ENCODE measurements at regions not wholly inside any gene's neighbourhood (a gene's known extent, or its start where the extent isn't known, plus 50 kb on each side); places are given as distances from the start of the nearest gene placed in this dataset.
A peak's percentile ranks its signal among the peaks of the same experiment; 100 is the strongest.
"Not testable (repeated sequence)": the region's sequence is repeated elsewhere in the genome, so short reads cannot be mapped to it uniquely, and the experiment has no call there.

DNA sequence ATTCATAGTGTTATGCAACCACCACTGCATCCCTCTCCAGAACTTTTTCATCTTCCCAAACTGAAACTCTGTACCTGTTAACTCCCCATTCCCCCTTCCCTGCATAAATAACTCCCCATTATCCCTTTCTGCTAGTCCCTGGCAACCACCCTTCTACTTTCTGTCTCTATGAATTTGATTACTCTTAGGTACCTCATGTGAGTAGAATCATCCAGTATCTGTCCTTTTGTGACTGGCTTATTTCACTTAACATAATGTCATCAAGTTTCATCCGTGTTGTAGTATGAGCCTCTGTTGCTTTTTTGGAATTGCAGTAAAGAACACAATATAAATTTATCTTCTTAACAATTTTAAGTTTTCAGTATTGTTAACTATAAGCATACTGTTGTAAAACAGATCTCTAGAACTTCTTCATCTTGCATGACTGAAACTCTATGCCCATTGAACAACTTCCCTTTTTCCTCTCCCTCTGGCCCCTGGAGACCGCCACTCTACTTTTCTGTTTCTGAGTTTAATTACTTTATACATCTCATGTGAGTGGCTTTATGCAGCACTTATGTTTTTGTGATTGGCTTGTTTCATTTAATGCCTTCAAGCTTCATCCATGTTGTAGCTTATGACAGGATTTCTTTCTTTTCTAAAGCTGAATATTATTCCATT lies 87.3 kb upstream of the ABCC4 start:
- no peak for DNase-seq (ENCODE audit: low spot score)

DNA sequence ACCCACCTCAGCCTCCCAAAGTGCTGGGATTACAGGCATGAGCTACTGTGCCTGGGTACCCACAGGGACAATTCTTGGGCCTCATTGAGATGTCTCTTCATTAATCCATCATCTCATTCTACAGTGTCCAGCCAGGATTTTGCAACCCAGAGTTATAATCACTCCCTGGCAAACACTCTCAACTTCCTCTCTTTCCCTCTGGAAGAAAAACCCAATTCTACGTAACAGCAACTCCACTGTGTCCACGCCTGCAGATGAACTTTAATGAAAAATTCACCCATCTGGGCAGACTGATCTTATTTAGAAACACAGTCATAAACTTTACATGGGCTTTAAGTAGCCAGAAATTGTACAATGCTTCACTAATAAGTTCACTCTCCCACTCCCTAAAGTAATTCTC lies 90.1 kb upstream of the ABCC4 start:
- DNase-seq (ENCODE audit: low spot score), result no peak

DNA sequence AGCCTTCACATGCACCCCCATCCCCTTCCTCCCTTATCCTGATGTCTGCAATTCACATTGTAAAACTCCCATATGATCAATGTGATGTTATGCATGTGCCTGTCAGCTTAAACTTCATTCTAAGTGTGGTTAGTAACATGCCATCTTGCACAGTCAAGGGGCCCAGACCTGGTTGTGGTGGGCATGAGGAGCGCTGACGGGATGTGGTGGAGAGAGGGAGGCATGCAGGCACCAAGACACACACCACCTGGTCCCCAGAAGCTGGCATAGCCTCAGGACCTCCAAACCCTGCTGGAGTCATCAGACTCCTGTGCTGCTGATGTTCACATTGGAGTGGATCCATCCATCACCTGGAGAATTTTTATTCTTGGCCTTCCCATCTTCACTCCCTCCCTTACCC lies 90.5 kb upstream of the ABCC4 start:
- no peak for DNase-seq (ENCODE audit: low spot score)

GRCh38 chr13:95392597-95392996 lies 91.3 kb upstream of the ABCC4 start:
- DNase-seq (ENCODE audit: low spot score), result no peak

DNA sequence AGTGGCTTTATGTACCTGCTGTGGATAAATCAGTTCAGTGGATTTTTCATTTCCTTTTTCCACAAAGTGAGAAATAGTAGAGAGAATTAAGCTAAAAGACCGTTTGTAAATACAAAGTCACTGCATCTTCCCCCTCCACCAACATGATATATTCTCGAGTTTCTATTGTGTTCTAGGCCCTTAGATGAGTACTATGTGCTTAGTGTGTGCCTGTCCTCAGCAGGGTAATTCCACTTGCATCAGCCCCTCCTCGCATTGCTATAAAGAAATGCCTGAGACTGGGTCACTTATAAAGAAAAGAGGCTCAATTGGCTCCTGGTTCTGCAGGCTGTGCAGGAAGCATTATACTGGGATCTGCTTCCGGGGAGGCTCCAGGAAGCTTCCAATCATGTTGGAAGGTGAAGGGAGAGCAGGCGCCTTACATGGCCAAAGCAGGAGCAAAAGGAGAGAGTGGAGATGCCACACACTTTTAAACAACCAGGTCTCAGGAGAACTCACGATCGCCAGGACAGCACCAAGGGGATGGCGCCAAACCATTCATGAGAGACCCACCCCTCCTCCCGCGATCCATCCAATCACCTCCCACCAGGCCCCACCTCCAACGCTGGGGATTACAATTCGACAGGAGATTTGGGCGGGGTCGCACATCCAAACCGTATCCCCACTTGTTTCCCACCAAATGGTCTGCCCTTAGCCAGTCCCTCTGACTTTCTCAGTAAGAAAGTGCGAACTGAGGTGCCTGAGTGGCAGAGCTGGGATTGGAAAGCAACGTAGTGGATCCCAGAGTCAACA lies 102.3 kb upstream of the ABCC4 start:
- DNase-seq (ENCODE audit: low spot score), result peak; percentile 26

DNA sequence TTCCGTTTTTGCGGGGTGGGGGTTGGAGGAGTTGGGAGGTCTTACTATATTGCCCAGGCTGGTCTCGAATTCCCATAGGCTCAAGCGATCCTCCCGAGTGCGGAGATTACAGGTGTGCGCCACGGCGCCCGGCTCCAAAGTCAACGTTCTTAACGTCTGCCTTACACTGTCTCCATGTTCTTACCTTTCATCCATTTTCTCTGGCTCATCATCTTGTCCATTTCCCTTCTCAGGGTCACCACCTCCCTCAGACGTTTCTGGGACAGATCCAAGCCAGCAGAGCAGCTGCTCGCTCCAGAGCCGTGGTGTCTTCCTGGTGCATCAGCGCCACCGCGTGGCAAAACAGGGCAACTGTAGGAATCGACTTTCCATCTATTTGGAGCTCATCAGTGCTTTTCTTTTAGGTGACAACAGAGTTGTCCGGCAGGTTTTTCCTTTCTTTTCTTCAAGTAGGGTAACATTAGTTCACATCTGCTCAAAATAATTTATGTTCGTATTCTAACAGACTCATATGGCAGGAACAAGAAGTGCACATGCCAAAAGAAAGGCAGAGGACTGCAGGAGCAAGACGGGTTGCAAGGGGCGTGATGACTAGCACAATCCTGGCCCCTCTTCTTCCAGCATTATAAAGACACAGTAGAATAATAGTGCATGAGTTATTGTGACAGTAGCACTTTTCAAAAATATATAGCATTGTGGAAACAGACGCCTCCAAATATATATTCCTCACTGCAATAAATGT lies 103.1 kb upstream of the ABCC4 start:
- DNase-seq (ENCODE audit: low spot score), result peak; percentile 79

- DNase-seq (ENCODE audit: low spot score), result no peak
Observed at GRCh38 chr13:95406176-95406575, 104.9 kb upstream of the ABCC4 start.

- DNase-seq (ENCODE audit: low spot score), result no peak
Observed at GRCh38 chr13:95411428-95412040, 110.3 kb upstream of the ABCC4 start.

DNA sequence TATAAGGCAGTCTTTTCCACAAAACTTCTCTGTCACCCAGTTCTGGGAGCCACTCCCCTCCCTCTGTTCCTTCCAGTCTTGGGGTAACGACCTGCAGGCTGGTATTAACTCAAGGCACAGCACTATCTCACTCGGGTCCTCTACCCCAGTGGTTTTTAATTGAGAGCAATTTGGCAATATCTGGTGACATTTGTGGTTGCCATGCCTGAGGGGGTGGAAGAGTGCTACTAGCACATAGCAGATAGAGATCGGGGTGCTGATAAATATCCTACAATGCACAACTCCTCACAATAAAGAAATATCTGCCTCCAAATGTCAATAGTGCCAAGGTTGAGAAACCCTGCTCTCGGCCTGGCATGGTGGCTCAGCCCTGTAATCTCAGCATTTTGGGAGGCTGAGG lies 117.7 kb upstream of the ABCC4 start:
- no peak for DNase-seq (ENCODE audit: low spot score)

DNA sequence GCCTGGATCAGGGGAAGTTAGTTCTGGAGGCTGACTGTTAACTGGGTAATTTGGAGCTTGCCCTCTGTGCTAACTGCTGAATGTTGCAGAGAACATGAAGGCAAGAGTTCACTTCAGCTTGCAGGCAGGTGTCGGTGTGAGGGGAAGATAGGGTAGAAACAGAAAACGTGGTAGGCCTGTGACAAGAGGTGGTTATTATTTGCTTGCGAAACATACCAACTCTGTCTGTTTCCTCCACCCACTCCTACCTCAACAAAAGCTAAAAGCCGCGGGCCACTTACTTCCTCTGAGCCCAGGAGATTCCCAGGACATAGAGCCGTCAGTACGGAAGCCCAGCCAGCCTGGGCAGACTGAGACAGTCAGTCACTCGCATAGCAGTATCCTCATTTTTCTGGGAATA lies 119.2 kb upstream of the ABCC4 start:
- no peak for DNase-seq (ENCODE audit: low spot score)

DNA sequence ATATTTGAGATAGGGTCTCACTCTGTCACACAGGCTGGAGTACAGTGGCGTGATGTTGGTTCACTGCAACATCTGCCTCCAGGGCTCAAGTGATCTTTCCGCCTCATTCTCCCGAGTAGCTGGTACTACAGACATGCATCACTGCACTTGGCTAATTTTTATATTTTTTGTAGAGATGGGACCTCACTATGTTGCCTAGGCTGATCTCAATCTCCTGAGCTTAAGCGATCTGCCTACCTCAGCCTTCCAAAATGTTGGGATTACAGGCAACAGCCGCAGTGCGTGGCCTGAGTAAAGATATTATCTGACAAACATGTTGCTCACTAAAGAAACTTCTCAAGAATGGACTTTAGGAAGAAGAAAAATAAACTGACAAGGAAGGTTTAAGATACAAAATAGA lies 125.4 kb upstream of the ABCC4 start:
- no peak for DNase-seq (ENCODE audit: low spot score)

GRCh38 chr13:95430525-95430924 lies 122.0 kb upstream of the CLDN10 start:
- not testable (repeated sequence) for DNase-seq (ENCODE audit: low spot score)

GRCh38 chr13:95432141-95432540 lies 120.4 kb upstream of the CLDN10 start:
- no peak for DNase-seq (ENCODE audit: low spot score)

DNA sequence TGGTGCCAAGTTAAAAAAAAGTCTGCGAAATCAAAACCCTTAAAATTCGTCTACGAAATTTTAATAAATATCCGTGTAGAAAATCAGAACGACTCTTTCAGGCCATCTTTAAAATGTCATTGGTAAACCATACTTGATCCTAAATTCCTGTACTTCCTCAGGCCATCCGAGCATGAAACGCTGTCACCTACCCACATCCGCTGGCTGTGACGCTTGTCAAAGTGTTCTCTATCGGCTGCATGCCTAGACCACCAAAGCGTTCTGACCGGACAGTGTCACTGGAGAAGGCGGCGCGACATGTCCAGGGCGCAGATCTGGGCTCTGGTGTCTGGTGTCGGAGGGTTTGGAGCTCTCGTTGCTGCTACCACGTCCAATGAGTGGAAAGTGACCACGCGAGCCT lies 119.0 kb upstream of the CLDN10 start:
- DNase-seq (ENCODE audit: low spot score), result no peak

DNA sequence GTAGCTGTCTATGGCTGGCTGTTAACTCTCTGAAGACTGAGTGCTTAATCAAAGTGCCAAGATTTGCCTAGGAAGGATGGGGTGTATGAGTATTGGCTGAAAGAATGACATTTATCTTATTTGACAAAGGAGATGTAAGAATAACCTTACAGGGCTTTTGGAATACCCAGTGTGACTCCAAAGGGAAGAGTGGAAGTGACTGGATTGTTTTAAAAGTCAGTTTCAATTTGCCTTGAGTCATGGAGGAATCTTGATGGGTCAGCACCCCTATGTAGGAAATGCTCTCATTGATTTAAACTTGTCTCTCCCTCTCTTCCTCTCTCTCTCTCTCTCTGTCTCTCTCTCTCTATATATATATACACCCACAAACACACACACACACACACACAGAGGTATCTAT lies 118.4 kb upstream of the CLDN10 start:
- no peak for DNase-seq (ENCODE audit: low spot score)

- DNase-seq (ENCODE audit: low spot score), result no peak
Observed at GRCh38 chr13:95437561-95437960, 115.0 kb upstream of the CLDN10 start.

- no peak for DNase-seq (ENCODE audit: low spot score)
Observed at GRCh38 chr13:95438297-95438696, 114.2 kb upstream of the CLDN10 start.

- no peak for DNase-seq (ENCODE audit: low spot score)
Observed at GRCh38 chr13:95440441-95441088, 112.0 kb upstream of the CLDN10 start.

DNA sequence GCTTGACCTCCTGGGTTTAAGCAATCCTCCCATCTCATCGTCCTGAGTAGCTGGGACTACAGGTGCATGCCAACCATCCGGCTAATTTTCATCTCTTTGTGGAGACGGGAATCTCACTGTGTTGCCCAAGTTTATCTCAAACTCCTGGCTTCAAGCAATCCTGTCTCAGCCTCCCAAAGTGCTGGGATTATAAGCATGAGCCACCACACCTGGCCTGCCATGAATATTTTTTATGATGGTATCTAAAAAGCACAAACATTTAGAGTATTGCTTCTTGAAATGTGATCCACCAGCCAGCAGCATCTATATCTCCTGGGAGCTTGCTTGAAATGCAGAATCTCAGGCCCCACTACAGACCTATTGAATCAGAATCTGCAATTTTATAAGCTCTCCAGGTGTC lies 111.2 kb upstream of the CLDN10 start:
- no peak for DNase-seq (ENCODE audit: low spot score)

- DNase-seq (ENCODE audit: low spot score), result no peak
Observed at GRCh38 chr13:95444006-95444730, 108.4 kb upstream of the CLDN10 start.

DNA sequence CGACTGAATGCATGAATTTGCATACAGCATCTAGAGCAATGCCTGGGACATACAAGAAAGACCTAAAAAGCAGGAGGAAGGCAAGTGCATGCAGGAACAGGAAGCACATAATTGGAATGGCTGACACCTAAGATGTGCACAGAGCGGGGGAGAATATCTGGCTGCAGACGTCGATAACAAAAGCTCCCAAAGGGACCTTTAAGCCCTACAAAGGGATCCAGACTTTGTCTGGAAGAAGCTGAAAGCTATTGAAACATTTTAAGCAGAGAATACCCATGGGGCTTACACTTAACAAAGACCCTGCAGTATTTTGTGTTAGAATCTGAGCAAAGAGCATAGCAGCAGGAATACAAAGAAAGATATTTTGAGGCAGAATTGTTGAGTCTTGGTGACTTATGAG lies 107.4 kb upstream of the CLDN10 start:
- no peak for DNase-seq (ENCODE audit: low spot score)

DNA sequence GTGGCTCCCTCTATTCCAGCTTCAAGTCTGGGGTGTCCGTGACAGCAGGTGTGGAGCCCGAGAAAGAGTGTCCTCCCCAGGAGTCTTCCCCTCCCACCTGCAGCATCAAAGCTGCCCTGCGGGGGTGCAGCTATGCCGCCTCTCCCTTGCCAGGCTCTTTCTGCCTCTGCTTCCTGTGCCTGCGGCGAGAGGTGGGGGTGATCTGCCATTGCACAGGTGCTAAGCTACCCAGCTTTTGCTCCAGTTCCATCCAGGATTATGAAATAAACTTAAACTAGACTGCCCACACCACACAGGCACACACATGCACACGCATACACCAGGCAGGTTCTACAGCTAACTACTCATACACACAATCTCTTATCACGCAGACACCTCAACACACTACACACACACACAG lies 104.7 kb upstream of the CLDN10 start:
- DNase-seq (ENCODE audit: low spot score), result no peak

Measured in kidney capillary endothelial cell (primary cell).